Endothelial cell of umbilical vein (primary cell): ENCODE measurements at regions not wholly inside any gene's neighbourhood (a gene's known extent, or its start where the extent isn't known, plus 50 kb on each side); places are given as distances from the start of the nearest gene placed in this dataset.

Source experiments
- GATA2 ChIP-seq: IDR thresholded peaks from 2 replicates; pipeline ENCODE4 v1.7.0; 2011; ENCODE audit warnings: low read depth, mild to moderate bottlenecking, moderate library complexity, mixed read lengths, low read length; ENCODE audit not compliant: insufficient read length, insufficient read depth
- TF ChIP-seq, protein P1 (sequence below), 2 donors: IDR thresholded peaks; 1 replicate in 1 of 2; 2 replicates in 1 of 2; pipeline ENCODE4 v1.5.1; 2011; ENCODE audit warnings: low read length in 2 of 2, mild to moderate bottlenecking in 2 of 2, moderate library complexity in 2 of 2, control low read depth in 1 of 2, inconsistent platforms in 1 of 2, low read depth in 1 of 2; ENCODE audit not compliant: insufficient read depth in 1 of 2; ENCODE audit errors: extremely low read depth in 1 of 2

GRCh38 chr13:73351730-73352129 is 292.9 kb downstream of the KLF5 start:
- TF ChIP-seq GATA2 = no peak
- TF ChIP-seq, protein P1, sequence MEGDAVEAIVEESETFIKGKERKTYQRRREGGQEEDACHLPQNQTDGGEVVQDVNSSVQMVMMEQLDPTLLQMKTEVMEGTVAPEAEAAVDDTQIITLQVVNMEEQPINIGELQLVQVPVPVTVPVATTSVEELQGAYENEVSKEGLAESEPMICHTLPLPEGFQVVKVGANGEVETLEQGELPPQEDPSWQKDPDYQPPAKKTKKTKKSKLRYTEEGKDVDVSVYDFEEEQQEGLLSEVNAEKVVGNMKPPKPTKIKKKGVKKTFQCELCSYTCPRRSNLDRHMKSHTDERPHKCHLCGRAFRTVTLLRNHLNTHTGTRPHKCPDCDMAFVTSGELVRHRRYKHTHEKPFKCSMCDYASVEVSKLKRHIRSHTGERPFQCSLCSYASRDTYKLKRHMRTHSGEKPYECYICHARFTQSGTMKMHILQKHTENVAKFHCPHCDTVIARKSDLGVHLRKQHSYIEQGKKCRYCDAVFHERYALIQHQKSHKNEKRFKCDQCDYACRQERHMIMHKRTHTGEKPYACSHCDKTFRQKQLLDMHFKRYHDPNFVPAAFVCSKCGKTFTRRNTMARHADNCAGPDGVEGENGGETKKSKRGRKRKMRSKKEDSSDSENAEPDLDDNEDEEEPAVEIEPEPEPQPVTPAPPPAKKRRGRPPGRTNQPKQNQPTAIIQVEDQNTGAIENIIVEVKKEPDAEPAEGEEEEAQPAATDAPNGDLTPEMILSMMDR (IDR thresholded peaks at IDR 0.05; ENCODE audit: extremely low read depth in 1 of 2, insufficient read depth in 1 of 2, low read depth in 1 of 2, low read length in 2 of 2) = no peak
